Ishikawa (cell line): ENCODE measurements at regions not wholly inside any gene's neighbourhood (a gene's known extent, or its start where the extent isn't known, plus 50 kb on each side); places are given as distances from the start of the nearest gene placed in this dataset.

Source experiments
- CEBPB ChIP-seq: IDR thresholded peaks from 2 replicates; pipeline ENCODE4 v1.6.1; 2012
- CREB1 ChIP-seq: IDR thresholded peaks from 2 replicates; pipeline ENCODE4 v1.6.1; 2012; ENCODE audit warnings: low read depth
- EGR1 ChIP-seq: IDR thresholded peaks from 2 replicates; pipeline ENCODE4 v1.6.1; 2012
- EP300 ChIP-seq: IDR thresholded peaks from 2 replicates; pipeline ENCODE4 v1.6.1; 2012; ENCODE audit warnings: borderline replicate concordance
- FOXM1 ChIP-seq: IDR thresholded peaks from 2 replicates; pipeline ENCODE4 v1.6.1; 2012; ENCODE audit warnings: low read depth, borderline replicate concordance
- MAX ChIP-seq: IDR thresholded peaks from 2 replicates; pipeline ENCODE4 v1.6.1; 2012
- NFIC ChIP-seq: IDR thresholded peaks from 2 replicates; pipeline ENCODE4 v1.6.1; 2012
- RAD21 ChIP-seq: IDR thresholded peaks from 2 replicates; pipeline ENCODE4 v1.6.1; 2012; ENCODE audit warnings: low read depth
- REST ChIP-seq: IDR thresholded peaks from 2 replicates; pipeline ENCODE4 v1.6.1; 2012; ENCODE audit warnings: low read depth, mild to moderate bottlenecking
- TAF1 ChIP-seq: IDR thresholded peaks from 2 replicates; pipeline ENCODE4 v1.6.1; 2012; ENCODE audit warnings: low read depth, mild to moderate bottlenecking
- TCF12 ChIP-seq: IDR thresholded peaks from 2 replicates; pipeline ENCODE4 v1.6.1; 2012; ENCODE audit warnings: low read depth
- TEAD4 ChIP-seq: IDR thresholded peaks from 2 replicates; pipeline ENCODE4 v1.6.1; 2012
- USF1 ChIP-seq: IDR thresholded peaks from 2 replicates; pipeline ENCODE4 v1.6.1; 2012
- YY1 ChIP-seq: IDR thresholded peaks from 2 replicates; pipeline ENCODE4 v1.6.1; 2012; ENCODE audit warnings: low read depth
- ZBTB7A ChIP-seq: IDR thresholded peaks from 2 replicates; pipeline ENCODE4 v1.6.1; 2012; ENCODE audit warnings: low read depth

GRCh38 chr3:83843716-83844115 lies 1115.1 kb upstream of the CADM2 start:
- TF ChIP-seq MAX: no peak
- peak; percentile 67 for TF ChIP-seq TEAD4

- TF ChIP-seq CEBPB (no peak), CREB1 (no peak), RAD21 (no peak), YY1 (no peak), ZBTB7A (no peak), MAX (no peak), TAF1 (no peak), FOXM1 (no peak), EP300 (no peak), REST (no peak), USF1 (no peak), NFIC (no peak), EGR1 (no peak), TCF12 (no peak), TEAD4 (no peak)
Observed at GRCh38 chr3:83849106-83849730, 1109.6 kb upstream of the CADM2 start.

- TF ChIP-seq FOXM1 (no peak), EP300 (no peak), RAD21 (no peak), REST (no peak), ZBTB7A (no peak), TAF1 (no peak), EGR1 (no peak), NFIC (no peak), TEAD4 (no peak), TCF12 (no peak), MAX (no peak), CEBPB (no peak), CREB1 (no peak), USF1 (no peak), YY1 (no peak)
Observed at GRCh38 chr3:83863380-83863779, 1095.4 kb upstream of the CADM2 start.

- TF ChIP-seq CREB1 (no peak), TCF12 (no peak), CEBPB (no peak), YY1 (no peak), MAX (no peak), EGR1 (no peak), ZBTB7A (no peak), REST (no peak), TEAD4 (no peak), NFIC (no peak), EP300 (no peak), TAF1 (no peak), RAD21 (no peak), USF1 (no peak), FOXM1 (no peak)
Observed at GRCh38 chr3:83868909-83869567, 1089.8 kb upstream of the CADM2 start.
